GM18499 (cell line): ENCODE measurements at regions not wholly inside any gene's neighbourhood (a gene's known extent, or its start where the extent isn't known, plus 50 kb on each side); places are given as distances from the start of the nearest gene placed in this dataset.
"Not testable (repeated sequence)": the region's sequence is repeated elsewhere in the genome, so short reads cannot be mapped to it uniquely, and the experiment has no call there.

Experiments
- ATAC-seq: cut with Tn5 transposase; IDR thresholded peaks from one replicate; pipeline ENCODE4 v1.9.1; 2021; ENCODE audit warnings: moderate number of reproducible peaks; ENCODE audit not compliant: insufficient read depth, unreplicated experiment

DNA sequence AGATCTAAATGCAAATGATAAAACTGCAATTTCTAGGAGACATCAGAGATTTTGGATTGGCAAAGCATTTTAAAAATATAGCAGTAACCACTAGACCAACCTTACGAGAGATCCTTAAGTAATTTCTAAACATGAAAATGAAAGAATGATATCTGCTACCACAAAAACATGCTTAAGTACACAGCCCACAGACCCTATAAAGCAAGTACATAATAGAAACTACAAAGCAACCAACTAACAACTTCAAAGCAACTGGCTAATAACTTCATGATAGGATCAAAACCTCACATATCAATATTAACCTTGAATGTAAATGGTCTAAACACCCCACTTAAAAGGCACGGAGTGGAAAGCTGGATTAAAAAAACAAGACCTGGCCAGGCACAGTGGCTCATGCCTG lies 209.9 kb upstream of the SOX14 start:
- no peak for ATAC-seq

DNA sequence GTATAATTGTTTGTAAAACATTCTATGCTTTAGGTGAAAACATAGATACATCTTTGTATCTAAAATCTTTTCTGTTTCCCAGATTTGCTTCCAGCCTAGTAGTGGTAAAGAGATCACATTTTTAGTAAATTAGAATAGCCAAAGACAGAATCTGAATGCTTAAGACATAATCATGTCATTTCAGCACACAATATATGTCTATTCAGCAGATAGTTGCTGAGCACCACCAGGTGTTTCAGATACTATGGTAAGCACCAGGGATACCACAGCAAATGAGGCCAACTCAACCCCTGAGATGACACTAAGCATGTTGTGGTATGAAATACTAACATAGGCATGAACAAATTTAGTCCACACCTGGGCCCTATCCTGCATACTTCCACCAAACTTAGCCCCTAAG lies 195.2 kb upstream of the SOX14 start:
- no peak for ATAC-seq

GRCh38 chr3:137572931-137573330 lies 191.2 kb upstream of the SOX14 start:
- no peak for ATAC-seq

DNA sequence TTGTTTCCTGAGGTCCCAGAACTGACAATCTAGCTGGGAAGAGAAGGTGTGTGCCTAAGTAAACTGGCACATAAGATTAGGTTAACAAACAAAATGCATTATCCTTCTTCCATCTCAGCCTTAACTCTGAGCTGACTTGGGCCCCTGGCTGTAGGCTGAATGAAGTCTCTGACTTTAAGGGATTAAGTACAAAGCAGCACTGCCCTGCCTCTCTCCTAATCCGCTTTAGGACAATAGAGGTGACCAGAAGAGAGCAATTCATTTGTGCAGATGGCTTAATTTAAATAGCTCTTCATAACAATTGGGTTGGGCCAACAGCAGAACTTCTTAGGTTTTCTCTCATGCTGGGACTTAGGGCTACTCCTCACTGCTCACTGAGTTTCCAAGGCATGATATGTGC lies 181.6 kb upstream of the SOX14 start:
- no peak for ATAC-seq

GRCh38 chr3:137583256-137583655 lies 180.9 kb upstream of the SOX14 start:
- ATAC-seq, result no peak

GRCh38 chr3:137588871-137589270 lies 175.2 kb upstream of the SOX14 start:
- no peak for ATAC-seq

DNA sequence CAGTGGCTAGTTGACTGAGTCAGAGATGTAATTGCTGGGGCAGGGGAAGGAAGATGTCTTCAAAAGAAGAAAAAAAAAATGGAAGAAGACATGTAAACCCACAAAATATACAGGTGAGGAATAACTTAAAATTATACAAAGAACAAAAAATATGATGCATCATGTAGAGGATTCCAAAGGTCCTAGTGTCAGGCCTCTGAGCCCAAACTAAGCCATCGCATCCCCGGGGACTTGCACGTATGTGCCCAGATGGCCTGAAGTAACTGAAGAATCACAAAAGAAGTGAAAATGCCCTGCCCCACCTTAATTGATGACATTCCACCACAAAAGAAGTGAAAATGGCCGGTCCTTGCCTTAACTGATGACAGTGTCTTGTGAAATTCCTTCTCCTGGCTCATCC lies 168.7 kb upstream of the SOX14 start:
- ATAC-seq, result not testable (repeated sequence)

DNA sequence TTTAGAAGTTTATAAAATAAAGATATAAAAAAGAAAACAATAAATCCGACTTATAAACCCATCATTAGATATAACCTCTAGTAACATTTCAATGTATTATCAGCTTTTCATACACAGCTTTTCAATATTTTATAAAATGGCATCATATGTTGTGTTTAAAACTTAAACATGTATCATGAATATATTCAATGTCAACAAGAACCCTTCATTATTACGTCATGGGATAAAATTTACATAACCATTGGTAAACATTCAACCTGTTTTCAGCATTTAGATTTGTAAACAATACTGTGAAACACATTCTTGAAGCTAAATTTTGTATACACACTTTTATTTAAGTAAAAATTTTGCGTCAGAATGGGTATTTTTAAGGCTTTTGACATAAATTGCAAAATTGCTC lies 153.4 kb upstream of the SOX14 start:
- ATAC-seq, result no peak

DNA sequence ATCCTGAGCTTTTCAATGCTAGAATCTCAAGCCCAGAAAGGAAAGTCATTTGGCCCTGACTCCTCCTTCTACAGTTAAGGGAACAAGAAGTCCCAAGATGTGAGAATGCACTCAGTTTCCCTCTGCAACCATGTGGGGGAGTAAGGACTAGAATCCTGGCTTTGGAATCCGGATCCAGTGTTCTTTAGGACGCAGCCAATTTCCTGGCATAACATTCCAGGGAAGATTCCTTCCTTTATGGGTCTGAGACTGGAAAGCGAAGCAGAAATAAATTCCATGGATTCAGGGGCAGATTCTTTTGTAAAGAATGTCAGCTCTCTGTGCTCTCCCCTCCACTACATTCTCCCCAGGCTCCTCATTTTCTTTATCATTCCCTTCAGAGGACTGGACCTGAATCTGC lies 151.8 kb upstream of the SOX14 start:
- no peak for ATAC-seq

DNA sequence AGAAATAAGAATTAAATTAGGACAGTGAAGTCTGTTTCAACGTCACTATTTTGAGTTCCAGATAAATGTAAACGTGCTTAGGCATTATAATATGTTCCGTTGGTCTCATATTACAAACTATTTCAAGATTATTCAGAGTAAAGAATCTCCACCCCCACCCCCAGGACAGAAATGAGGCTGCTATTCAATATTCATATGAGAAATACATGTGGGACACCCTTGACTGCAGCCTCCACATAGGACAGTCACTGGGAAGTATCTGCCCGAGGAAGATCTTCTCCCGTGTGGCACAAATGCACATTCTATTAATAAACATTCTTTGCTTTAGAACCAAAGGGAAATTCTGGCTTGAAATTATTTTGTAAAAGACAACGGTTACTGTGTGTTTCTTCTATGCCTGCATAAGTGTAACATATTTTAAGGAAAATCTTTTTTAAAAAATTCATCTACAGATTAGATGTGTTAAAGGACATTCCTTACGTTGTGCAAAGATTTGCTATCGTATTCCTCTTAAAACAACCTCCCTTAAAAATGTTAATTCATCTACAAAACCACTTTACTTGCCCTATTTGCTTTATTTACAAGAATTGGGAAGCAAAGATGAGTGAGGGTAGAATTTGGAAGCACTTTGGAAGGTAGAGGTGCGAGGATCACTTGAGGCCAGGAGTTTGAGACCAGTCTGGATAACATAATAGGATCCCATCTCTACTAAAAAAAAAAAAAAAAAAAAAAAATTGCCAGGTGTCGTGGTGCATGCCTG lies 148.3 kb upstream of the SOX14 start:
- no peak for ATAC-seq

- no peak for ATAC-seq
These were observed 122.0 kb upstream of the SOX14 start for GRCh38 chr3:137641879-137642704.

- no peak for ATAC-seq
These were observed 121.3 kb upstream of the SOX14 start for GRCh38 chr3:137642831-137643230.

- no peak for ATAC-seq
These were observed 116.9 kb upstream of the SOX14 start for GRCh38 chr3:137647179-137647578.

DNA sequence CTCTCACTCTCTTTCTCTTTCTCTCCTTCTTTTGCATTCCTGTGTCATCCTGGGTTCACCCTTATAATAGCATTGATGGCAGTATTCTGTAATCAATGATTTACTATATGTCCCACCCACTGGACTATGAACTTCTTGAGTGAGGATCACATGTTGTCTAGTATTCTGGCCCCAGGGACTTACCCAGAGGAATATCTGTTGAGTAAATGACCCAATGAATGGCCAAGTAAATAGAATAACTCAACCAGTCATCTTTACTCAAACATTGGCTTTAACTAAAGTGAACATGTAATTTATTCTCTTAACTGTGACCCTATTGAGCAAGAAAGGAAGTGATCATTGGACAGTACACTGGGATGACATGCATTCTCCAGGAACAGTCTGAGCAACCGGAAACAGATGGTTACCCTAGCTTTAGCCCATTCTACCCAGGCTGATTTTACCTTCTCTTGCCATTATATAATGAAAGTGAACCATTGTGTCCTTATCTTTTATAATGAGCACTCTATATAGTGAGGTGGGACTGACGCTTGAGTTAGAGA lies 94.5 kb upstream of the SOX14 start:
- ATAC-seq, result no peak

DNA sequence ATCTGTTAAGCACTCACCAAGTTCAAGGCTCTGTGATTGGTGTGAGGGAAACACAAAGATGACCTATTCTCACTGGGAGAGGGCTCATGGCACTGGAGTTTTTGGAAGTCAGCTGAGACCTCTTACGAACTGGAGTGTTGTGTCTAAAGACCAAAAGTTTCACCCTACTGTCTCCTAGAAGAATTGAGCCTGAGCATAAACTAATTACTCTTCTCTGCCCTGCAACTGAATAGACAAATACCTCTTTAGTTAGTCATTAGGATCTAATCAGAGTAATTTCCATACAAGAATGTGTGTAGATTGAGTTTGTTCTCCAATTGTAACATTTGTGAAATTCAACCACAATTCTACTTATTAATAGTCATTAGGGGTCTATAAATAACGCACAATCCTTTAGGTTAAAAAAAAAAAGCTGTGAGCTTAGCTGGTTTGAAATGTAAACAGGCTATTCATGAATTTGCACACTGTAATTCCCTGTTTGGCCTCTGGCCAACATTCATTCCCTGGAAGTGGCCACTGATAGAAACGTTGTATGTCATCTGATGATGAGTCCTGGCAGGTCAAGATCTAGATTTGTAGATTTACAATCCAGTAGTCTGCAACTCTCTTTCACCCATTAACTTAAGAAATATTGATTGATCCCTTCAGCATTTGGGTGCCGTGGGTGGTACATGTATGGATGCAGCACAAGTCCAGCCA lies 76.8 kb upstream of the SOX14 start:
- no peak for ATAC-seq

DNA sequence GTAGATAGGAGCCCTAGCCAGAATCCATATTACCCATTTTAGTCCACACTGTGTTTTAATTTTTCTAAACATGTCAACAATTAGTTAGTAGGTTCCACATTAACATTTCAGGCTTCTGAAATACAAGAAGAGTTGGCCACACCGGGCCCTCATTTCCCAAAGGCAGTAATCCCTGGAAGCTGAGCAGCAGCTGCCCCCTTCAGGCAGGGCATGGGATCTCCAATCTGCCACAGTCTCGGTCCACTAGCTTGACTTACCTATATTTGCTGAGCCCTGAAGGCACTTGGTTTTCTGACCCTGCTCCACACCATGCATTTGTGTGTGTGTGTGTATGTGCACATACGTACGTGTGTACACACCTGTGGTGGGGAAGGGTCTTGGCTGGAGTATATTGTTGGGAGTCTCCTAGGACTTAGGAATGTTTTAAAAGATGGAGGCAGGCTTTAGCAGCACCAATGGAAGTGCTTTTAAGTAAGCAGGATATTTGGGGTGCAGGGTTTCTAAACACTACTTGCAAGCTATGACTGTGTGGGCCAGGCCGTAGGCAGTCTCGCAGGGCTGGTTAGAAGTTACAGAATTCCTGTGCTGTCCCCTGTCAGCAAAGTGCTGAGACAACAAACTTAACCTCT lies 71.2 kb upstream of the SOX14 start:
- no peak for ATAC-seq

DNA sequence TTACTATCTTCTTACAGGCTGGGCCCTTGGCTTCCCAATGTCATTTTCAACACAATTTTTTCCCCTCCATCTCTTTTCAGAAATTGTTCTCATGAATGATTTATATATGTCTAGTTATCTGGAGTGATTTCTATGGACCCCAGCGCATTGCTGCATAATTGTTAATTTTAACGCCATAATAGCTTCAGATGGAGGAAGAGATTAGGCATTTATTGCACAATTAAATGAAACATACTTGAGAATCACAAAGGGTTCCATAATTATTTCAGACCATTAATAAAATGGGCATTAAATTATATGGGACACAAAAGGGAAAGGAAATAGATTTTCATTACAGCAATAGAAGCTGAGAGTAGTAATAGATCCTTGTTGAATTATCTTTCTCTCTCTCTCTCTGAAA lies 70.3 kb upstream of the SOX14 start:
- no peak for ATAC-seq

DNA sequence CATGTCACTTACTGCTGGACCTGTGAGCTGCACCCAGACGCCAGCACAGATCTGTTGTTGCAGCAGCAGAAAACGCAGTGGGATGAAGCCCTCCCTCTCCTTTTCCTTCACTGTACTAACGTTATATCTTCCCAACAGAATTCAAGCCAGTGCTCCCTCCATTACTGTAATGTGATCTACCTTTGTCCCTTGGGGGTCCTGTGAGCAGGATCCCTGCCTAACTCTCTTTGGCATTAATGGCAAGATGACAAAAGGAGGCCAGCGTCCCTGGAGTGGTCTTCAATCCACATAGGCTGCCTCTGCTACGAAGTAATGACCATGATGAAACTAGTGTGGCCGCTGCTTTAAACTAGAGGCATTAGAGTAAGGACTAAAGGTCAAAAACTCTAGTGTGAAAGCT lies 69.3 kb upstream of the SOX14 start:
- no peak for ATAC-seq

- no peak for ATAC-seq
These were observed 68.8 kb upstream of the SOX14 start for GRCh38 chr3:137695351-137695750.

DNA sequence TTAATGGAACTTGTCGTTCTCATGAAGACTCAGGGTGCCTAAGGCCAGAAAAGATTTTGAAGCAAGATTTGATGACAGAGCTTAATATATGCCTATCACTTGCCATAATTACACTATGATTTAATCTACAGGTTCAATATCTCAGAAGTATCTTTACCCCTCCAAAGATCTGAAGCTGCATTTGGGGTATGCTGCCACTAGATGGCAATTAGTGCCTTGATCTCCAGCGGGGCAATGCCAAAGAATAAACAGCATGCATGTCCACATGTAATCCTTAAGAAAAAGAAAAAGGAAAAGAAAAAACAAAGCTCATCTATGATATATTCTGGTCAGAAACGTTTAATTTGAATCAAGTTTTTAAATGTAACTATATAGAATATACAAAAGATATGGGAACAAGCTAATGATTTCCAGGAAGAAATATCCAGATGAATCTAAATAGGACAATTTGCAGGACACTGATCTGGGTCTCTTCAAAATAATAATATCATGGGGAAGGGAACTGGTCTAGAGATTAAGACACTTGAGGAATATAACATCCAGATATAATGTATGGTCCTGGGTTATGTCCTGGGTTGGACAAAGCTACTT lies 55.0 kb upstream of the SOX14 start:
- ATAC-seq, result no peak
